ENCODE measurements at regions not wholly inside any gene's neighbourhood (a gene's known extent, or its start where the extent isn't known, plus 50 kb on each side); places are given as distances from the start of the nearest gene placed in this dataset.

- TF ChIP-seq REST (IDR thresholded peaks at IDR 0.05): no peak
Observed at GRCh38 chr21:31580866-31581276, 78.6 kb upstream of the SOD1 start (continued).

GRCh38 chr21:31577271-31577670 is 82.2 kb upstream of the SOD1 start:
- TF ChIP-seq CTCF (IDR thresholded peaks at IDR 0.05; ENCODE audit: low read depth, low read length, missing input control) (no peak), GABPA (IDR thresholded peaks at IDR 0.05 in 1 of 2, conservative IDR thresholded peaks at IDR 0.05 in 1 of 2) (no peak), ATF3 (IDR thresholded peaks at IDR 0.05) (no peak), REST (IDR thresholded peaks at IDR 0.05) (no peak), MAX (IDR thresholded peaks at IDR 0.05) (no peak), HNF4G (IDR thresholded peaks at IDR 0.05) (no peak), HNF4A (conservative IDR thresholded peaks at IDR 0.05) (no peak), FOXA1 (IDR thresholded peaks at IDR 0.05) (no peak), JUND (IDR thresholded peaks at IDR 0.05) (no peak), RXRA (IDR thresholded peaks at IDR 0.05) (no peak), FOXA2 (IDR thresholded peaks at IDR 0.05) (no peak), NR2F2 (IDR thresholded peaks at IDR 0.05) (no peak), SP1 (IDR thresholded peaks at IDR 0.05) (no peak), ZBTB33 (IDR thresholded peaks at IDR 0.05) (no peak)
- H3K36me3 ChIP-seq (ENCODE audit: control insufficient read depth in 4 of 4, insufficient read depth in 3 of 4, low read depth in 1 of 4, low read length in 3 of 4): no peaks in the 10 kb centered on the region
- H3K4me3 ChIP-seq (ENCODE audit: low read depth in 1 of 3, low read length in 3 of 3): no peak overlapping the region
- no peaks in the 10 kb centered on the region for H3K27me3 ChIP-seq (ENCODE audit: control insufficient read depth in 4 of 4, insufficient read depth in 4 of 4, low read length in 3 of 4)
- H3K4me1 ChIP-seq (ENCODE audit: control insufficient read depth in 4 of 4, insufficient read depth in 4 of 4, low read length in 3 of 4): no peaks in the 10 kb centered on the region
- peaks cover 0 to 3% (median 0%) of the 10 kb centered on the region in 4 donors for H3K9me3 ChIP-seq (ENCODE audit: control insufficient read depth in 4 of 4, low read length in 3 of 4)
- no peak for DNase-seq (ENCODE audit: low spot score)
- no peak overlapping the region for H3K9ac ChIP-seq (ENCODE audit: low read depth in 1 of 2, low read length in 2 of 2)
- no peak overlapping the region for H3K27ac ChIP-seq (ENCODE audit: low read depth in 1 of 2, low read length in 2 of 2)

Data from liver (tissue), 7 donors.